ENCODE measurements at regions not wholly inside any gene's neighbourhood (a gene's known extent, or its start where the extent isn't known, plus 50 kb on each side); places are given as distances from the start of the nearest gene placed in this dataset.
A peak's percentile ranks its signal among the peaks of the same experiment; 100 is the strongest.
"Not testable (repeated sequence)": the region's sequence is repeated elsewhere in the genome, so short reads cannot be mapped to it uniquely, and the experiment has no call there.

DNA sequence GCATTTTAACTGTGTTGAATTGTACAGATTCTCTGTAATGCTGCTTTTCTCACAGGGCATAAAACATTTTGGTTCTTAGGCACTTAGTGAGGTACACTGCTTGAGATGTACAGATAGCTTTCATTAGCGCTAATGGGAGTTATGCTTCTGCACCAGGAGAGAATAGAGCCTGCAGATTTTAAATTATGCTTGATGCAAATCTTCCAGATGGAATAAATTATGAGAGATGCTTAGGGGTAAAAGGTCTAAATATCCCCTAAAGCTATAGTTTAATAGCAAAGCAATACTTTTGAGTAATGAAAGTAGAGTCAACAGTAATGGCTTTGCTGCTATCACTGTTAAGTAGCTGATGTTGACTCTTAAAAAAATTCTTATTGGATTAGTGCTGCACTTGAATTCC is 248.9 kb downstream of the S1PR1 start:
- no peak for ATAC-seq

DNA sequence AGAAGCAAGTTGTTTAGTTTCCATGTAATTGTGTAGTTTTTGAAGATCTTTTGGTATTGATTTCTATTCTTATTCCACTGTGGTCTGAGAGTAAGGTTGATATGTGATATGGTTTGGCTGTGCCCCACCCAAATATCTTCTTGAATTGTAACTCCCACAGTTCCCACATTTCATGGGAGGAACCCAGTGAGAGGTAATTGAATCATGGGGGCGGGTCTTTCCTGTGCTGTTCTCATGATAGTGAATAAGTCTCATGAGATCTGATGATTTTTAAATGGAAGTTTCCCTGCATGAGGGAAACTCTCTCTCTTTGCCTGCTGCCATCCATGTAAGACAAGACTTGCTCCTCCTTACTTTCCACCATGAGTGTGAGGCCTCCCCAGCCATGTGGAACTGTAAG is 255.3 kb downstream of the S1PR1 start:
- ATAC-seq = not testable (repeated sequence)

DNA sequence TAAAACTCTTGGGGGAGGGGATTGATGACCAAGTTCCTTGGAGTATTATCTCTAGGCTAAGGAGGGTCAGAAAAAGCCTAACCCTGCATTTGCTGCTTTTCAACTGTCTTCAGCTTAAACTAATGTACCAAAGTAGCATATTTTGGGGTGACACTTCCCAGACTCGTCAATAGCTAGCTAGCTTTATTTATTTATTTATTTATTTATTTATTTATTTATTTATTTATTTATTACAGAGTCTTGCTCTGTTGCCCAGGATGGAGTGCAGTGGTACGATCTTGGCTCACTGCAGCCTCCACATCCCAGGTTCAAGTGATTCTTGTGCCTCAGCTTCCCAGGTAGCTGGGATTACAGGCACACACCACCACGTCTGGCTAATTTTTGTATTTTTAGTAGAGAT is 257.1 kb downstream of the S1PR1 start:
- ATAC-seq = not testable (repeated sequence)

DNA sequence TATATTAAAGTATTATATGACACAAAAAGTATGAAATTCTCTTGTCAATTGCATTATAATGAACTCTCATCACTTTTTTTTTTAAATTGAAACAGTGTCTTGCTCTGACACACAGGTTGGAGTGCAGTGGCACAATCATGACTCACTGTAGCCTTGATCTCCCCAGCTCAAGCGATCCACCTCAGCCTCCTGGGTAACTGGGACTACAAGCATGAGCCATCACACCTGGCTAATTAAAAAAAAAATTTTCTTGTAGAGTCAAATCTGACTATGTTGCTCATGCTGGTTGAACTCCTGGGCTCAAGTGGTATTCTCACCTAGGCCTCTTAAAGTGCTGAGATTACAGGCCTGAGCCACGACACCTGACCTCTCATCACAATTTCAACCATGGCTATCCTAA is 259.3 kb downstream of the S1PR1 start:
- peak; percentile 81 to 88 for ATAC-seq

DNA sequence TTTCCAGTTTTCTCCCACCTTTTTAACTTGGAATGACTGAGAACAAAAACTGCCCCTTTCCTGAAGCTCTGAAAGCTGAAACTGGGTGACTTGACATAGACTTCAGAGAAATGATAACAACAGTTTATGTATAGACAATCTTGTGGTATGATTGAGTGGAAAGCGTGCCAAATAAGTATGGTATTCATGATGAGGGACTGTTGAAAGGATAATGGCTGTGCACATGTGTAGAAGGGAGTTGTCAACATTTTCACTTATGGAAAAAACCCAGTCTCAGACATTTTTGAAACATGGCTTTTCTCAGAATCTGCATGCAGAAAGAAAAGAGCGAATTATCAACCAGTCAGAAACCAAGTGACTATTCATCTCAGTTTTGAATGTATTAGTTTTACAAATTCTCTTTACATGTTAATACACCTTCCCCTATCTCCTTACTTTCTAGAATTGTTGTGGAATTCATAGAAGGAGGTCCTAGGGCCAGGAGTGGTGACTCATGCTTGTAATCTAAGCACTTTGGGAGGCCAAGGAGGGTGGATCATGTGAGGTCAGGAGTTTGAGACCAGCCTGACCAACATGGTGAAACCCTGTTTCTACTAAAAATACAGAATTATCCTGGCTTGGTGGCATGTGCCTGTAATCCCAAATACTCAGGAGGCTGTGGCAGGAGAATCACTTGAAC is 261.2 kb downstream of the S1PR1 start:
- ATAC-seq = no peak

DNA sequence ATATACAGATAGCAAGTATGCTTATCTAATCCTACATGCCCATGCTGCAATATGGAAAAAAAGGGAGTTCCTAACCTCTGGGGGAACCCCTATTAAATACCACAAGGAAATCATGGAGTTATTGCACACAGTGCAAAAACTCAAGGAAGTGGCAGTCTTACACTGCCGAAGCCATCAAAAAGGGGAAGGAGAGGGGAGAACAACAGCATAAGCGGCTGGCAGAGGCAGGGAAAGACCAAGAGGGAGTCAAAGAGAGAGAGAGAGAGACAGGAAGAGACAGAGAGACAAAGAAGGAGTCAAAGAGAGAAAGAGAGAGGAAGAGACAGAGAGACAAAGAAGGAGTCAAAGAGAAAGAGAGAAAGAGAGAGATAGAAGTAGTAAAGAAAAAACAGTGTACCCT is 267.3 kb downstream of the S1PR1 start:
- not testable (repeated sequence) for ATAC-seq

DNA sequence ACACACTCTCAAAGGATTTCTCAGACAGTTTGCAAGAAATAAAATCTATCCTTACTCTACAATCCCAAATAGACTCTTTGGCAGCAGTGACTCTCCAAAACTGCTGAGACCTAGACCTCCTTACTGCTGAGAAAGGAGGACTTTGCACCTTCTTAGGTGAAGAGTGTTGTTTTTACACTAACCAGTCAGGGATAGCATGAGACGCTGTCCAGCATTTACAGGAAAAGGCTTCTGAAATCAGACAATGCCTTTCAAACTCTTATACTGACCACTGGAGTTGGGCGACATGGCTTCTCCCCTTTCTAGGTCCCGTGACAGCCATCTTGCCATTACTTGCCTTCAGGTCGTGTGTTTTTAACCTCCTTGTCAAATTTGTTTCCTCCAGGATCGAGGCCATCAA is 268.4 kb downstream of the S1PR1 start:
- ATAC-seq = not testable (repeated sequence)

DNA sequence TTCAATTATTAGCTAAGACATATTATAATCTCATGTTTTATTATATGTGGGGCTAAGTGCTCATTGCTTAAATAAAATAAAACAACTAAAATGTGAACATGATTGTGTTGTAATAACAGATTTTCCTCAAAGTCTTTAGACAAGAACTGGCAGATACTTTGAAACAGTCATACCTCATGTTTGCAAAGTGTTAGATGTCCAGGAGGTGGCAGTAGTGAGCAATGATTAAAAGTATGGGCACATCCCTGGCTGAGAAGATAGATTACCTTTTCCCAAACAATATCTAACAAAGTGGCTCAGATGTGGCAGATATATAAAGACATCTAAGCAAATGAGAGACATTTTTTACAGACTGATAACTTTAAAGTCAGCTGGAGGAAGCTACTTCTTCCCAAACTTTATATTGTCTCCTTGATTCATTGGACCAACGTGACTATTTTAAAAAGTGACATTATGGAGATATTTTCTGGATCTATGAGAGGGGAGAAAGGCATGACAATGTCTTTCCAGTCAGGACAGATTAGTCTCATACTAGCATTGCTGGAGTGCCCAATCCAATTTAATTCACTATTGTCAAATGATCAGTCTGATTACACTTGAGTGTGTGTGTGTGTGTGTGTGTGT is 269.8 kb downstream of the S1PR1 start:
- peak; percentile 49 to 67 for ATAC-seq

DNA sequence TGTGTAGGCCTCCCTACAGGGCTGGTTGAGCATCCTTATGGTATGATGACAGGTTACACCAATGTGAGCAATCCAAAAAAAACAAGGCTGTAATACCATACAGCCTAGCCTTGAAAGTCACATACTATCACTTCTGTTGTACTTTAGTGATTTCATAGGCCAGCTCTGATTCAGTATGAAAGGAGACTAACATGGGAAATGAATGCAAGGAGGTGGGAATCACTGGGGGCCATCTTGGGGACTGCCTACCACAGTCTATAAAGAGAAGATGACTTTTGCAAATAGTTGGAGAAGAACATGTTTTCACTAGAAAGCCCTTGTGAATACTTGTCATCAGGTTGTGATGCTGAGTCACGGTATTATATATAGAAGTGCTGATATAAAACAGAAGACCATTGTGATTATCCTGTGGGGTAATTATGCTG is 270.7 kb downstream of the S1PR1 start:
- no peak for ATAC-seq

DNA sequence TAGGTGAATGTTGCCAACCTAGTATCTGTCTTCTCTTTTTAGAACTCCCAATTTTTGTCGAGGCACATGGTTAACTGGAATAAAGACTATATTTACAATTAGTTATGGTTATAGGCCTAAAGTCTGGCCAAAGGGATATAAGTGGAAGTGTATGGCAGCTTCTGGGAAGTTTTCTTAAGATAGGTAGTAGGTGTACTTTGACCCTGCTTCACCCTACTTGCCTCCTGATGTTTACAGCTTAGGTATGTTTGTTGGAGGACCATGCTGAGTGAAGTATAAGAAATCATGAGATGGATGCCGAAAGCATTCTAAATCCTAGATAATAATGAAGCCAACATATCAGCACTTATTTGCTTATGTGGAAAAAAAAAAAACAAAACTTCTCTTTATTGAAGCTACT is 272.1 kb downstream of the S1PR1 start:
- no peak for ATAC-seq

DNA sequence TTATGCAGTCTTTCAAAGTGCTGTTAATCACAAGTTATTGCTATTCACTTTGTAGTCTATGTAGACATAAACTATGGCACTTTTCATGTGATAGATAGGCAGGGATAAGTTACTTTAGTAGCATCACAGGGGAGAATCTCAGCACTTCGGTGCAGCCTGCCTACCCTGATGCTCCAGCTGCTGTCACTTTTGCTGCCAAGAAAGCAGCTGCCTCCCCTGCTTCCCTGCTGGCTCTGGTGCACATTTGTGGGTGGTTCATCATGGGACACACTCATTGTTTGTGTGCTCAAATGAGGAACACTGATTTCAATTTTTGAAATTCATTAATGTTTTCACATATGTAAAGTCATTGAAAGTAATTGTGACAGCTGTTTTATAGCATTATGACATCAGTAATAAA is 272.6 kb downstream of the S1PR1 start:
- no peak for ATAC-seq

DNA sequence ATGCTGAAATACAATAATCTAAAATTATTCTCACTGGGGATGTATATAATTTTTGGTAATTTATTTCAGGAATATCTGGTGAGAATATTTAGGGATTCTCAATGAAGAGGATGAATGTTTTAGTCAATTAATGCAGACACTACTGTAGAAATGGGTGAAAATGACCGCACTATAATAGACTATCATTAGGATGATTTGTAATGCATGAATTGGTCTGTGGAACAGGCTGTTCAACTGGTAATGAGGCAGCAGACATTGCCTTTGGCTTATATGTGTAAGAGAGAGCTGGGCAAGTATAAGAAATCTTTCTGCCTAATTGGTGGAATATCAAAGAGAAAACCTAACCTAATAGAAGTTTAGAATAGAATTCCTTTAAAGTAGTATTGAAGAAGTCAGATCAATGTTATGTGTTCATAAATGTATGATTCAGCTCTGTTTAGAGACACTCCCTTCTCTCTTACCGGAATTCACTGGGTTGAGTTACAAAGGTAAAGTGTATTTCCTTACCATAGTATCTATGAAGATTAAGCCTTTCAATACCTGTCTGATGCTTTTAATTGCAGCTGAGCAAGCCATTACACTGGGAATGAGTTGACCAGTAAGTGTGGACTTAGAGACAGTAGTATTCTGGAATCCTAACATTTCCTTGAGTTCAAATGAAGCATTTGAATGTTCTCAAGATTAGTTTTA is 274.5 kb downstream of the S1PR1 start:
- ATAC-seq = no peak

DNA sequence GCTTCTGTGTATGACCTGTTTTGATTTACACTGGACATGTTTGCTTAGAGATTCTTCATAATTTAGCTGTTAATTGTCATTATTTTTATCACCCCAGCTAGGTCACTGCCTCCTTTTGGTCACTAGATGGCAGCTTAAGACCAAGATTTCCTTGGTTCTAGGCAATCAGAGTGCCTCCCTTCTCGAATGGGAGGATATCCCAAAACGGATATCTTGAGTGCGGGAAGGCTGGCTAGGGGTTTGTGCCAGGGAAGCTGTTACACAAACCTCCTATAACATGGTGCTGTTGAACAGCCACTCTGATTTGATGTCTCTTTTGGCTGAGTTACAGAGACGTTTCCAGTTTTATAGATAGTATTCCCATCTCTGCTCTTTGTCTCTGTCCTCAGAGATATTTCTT is 283.5 kb downstream of the S1PR1 start:
- ATAC-seq = no peak

DNA sequence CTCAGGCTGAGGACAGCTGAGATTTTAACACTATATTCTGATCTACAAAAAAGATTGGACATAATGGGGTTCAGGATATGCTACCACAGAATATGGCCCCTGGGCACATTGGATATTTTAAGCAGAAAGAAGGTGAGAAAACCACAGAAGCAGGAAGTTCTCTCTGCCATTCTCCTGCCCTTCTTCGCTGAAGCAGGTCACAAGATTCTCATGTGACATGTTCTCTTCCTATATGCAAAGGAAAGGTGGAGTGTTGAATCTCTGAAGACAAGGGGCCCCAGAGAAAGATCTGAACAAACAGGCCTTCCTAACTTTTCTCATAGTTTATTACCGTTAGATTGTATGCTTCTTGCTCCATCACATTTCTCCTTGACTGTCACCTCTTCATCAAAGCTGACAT is 285.7 kb downstream of the S1PR1 start:
- ATAC-seq = no peak

DNA sequence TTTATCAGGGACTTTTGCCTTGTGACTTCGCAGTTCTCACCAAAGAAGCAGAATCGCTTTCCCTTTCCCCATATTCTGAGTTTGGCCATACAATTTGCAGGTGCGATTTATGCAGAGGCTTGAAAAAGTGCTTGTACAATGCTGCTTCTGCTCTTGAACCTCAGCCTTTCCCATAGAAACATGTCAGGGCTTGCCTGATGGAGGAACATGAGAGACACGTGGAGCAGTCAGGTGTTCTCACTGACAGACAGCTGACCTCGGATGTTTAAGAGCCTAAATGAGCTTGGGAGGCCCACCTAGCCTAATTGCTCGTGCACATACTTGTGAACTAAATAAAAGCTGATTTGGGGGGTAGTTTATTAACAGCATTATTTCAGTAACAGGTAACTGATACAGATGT is 290.0 kb downstream of the S1PR1 start:
- no peak for ATAC-seq

DNA sequence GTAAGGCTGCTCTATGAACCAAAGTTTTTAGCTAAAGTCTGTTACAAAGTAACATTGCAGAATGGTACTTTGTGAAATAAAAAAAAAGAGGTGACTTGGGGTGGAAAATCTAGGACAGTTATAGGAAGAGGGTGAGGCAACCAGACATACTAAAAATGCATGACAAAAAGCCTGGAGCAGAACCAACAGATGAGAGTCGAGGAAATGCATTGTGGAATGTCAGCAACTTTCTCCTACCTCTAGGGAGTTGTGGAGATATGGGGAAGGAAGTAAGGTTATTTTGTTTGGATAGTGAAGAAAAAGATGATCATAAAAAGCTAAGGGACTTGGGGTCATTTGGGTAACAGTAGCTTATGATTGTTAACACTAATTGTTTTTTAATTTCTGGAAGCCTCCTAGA is 295.6 kb downstream of the S1PR1 start:
- no peak for ATAC-seq

DNA sequence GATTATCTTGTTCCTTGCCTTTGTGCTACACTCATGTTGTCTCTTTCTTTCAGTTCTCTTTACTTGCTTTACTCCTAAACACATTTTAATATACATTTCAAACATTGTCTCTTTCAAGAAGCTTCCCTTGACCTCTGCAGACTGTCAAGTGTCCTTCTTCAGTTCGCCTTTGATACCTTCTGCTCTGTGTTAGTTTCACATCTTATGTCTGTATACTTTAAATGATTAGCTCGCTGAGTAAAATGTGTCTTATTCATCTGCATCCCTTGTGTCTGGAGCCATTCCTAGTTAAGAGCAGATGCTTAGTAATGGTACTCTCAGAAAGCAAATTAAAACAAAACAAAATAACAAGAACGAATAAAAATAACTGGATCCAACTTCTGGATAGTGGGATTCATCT is 303.3 kb downstream of the S1PR1 start:
- no peak for ATAC-seq

DNA sequence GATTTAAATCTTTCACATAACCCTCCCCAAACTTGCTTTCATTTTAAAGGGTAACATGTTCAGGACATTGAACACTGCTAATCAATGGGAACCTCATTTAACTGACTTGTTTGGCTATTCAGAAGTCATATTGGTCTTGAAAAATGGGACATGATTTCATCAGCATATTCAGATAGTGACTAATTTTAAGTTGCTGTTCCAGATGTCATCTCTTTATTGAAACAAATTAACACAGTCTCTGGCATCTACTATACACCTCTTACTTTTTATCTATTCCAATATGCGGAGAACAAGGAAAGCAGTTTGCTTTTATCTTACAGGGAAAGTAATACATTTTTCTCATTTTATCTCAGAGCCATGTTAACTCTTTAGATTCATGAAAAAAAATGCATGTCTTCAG is 310.1 kb downstream of the S1PR1 start:
- ATAC-seq = no peak

DNA sequence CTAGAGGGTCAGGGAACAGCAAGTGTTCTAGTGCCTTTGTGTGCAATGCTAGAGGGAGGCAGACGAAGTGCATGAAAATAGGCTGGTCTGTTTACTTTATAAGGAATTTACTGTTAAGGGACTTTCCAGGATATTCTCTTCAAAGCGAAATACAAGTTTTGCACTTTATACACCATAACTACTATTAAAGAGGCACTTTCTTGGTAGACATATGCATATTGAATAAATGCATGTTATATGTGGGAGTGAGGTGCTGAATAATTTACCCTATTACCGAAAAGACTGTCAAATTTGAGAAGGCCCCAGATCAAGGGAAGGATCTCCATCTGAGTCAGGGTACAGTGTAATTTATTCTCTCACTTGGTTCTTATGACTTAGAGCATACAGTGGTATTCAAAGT is 310.5 kb downstream of the S1PR1 start:
- no peak for ATAC-seq

DNA sequence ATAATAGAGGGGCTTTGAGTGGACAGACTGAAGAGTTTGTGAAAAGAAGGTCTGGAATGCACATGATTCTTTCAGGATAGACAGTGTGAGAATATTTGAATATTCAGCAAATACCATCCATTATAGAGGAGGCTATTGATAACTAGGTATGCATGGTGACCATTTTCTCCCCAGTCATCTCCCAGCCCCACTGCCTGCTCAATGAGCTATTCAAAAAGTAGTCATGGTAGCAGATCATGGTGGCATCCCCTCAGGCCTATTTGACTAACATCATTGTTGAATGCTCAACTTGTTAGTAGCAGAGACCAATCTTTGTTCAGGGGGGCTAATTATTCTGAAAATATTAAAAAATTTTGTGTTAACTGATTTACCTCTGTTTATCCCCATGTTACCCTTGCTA is 311.6 kb downstream of the S1PR1 start:
- no peak for ATAC-seq

DNA sequence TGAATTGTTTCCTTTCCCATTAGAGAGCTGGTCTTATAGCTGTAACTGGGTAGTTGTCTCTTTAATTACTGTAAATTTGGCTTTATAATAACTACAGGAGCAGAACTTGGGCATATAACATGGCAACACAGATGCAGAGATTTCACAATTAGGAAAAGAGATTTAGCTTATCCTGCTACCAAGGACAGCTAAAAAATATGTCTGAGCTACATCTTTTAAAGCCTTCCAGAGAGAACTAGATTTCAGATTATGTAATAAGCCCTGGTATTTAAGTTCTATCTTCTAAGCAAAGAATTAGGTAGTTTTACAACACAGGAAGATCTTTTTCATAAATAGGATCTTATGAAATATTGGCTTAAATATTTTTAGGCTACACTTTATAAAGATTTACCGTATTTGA is 313.8 kb downstream of the S1PR1 start:
- ATAC-seq = no peak

DNA sequence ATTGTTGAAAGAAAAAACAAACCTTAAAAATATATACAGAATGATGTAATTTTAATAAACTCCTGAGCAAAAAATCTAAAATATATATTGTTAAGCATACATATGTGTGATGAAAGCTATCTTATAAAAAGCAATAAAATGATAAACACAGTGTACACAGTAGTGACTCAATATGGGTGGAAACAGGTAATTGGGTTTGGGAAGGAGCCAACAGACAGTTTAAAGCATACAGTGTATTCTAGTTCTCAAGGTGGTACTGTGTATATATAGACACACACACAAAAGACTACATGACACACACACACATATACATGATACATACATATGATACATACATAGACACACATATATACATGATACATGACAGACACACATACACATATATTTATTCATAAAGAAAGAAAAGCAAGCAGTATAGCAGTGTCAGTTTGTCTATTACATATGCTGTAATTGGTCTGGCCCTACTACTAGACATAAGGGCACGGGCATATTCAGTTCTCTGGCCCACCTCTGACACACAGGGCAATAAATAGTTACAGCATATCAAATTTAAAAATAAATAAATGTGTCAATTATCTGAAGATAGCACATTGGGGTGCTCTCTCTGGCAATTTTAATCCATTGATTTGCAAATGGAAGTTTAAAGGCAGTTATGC is 330.2 kb downstream of the S1PR1 start:
- ATAC-seq = no peak

DNA sequence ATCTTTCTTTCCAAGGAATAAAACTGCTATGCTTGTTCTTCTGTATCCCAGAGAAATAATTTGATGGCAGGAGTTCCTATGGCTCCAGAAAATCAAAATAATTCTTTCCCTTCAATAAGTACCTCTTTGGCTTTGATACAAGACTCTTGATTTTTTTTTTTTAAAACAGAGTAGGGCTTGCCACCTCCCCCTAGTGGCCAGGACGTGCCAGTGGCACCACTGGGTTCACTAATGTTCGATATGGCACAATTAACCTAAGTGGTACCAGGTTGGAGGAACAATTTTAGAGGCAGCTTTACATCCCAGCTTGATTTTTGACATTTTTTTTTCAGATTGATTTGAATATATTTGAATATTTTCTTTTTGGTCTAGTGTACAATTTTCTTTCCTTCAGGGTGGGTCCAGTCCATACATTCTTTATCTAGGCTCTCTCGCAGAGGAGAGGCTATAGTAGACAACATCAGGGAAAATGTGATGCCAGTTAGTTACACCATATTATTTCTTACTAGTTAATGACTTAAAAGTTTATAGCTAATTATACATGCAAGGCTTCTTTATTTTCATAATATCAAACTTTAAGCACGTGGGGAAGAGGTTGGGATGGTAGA is 330.9 kb downstream of the S1PR1 start:
- peak in 1 of 2 donors; percentile 69 for ATAC-seq
